GM21825 (cell line): ENCODE measurements at regions not wholly inside any gene's neighbourhood (a gene's known extent, or its start where the extent isn't known, plus 50 kb on each side); places are given as distances from the start of the nearest gene placed in this dataset.
"Not testable (repeated sequence)": the region's sequence is repeated elsewhere in the genome, so short reads cannot be mapped to it uniquely, and the experiment has no call there.

Source experiments
- ATAC-seq: cut with Tn5 transposase; IDR thresholded peaks from one replicate; pipeline ENCODE4 v1.9.1; 2021; ENCODE audit warnings: mild to moderate bottlenecking, moderate library complexity; ENCODE audit not compliant: unreplicated experiment

DNA sequence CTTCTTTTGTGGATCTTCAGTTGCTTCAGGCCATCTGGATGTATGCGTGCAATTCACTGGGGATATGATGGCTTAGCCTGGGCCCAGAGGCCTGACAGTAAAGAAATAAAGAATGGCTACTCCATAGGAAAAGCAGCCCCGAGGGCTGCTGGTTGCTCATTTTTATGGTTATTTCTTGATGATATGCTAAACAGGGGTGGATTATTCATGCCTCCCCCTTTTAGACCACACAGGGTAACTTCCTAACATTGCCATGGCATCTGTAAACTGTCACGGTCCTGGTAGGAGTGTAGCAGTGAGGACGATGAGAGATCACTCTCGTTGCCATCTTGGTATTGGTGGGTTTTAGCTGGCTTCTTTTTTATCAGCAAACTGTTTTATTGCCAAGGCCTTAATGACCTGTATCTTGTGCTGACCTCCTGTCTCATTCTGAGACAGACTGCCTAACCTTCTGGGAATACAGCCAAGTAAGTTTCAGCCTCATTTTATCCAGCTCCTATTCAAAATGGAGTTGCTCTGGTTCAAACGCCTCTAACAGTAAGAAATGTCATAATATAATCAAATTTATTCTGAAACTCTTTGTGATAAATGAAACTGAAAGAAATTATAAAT, 60.5 kb downstream of the DSEL start:
- ATAC-seq: no peak

DNA sequence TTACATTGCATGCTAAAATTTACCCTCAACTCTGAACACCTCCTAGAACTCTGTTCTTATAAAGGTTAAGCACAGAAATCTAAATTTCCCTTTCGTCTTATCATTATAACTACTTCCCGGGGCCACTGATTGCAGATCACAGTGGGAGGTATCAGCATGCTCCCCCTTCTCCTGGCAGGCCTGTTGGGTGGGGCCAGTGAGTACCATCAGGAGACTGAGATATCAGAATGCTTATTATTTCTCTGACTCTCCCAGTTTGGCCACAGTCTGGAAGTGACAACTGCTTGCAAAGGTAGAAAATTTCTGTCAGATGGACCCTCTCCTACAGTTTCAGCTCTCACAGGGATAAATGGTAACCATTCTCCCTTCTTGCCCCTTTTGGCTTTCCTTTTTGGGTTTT, 62.6 kb downstream of the DSEL start:
- no peak for ATAC-seq

DNA sequence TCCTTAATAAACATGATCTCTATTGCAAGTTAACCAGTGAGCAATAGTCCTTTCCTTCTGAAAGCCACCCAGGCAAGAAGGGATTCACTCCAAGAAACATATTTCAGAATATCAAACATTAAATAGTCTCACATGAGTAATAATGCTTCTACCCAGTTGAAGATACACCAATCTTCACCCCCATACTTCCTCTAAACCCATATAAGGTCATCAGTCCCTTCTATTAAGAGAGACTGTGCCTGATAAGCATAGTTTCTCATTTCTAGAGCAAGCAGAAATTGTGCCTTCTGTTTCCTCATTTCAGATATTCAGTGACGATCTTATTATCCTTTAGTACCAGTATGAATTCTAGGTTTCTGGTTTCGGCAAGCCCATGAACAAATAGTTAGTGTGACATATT, 64.6 kb downstream of the DSEL start:
- ATAC-seq: no peak

DNA sequence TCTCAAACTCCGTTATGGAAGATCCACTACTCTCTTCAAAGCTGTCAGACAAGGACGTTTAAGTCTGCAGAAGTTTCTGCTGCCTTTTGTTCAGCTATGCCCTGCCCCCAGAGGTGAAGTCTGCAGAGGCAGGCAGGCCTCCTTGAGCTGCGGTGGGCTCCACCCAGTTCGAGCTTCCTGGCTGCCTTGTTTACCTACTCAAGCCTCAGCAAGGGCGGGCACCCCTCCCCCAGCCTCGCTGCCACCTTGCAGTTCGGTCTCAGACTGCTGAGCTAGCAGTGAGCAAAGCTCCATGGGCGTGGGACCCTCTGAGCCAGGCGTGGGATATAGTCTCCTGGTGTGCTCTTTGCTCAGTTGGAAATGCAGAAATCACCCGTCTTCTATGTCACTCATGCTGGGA, 65.4 kb downstream of the DSEL start:
- ATAC-seq: not testable (repeated sequence)

GRCh38 chr18:67433971-67434370, 82.5 kb downstream of the DSEL start:
- ATAC-seq: no peak

DNA sequence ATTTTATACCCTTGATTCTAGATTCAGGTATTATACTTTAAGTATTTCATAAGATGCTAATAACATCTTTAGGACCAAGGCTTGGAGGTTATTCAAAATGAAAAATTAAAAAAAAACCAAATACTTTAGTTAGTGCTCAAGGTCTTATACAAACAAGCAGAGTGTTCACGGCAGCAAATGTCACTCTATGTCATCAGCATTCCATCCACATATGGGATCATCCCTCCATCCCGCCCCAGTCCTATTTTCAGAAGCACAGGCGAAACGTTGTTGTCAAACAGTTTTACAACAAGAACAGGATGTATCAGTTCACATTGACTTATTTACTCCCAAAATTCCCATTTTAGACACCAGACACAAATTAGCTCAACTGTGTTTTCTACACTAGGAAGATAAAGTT, 83.7 kb downstream of the DSEL start:
- no peak for ATAC-seq

DNA sequence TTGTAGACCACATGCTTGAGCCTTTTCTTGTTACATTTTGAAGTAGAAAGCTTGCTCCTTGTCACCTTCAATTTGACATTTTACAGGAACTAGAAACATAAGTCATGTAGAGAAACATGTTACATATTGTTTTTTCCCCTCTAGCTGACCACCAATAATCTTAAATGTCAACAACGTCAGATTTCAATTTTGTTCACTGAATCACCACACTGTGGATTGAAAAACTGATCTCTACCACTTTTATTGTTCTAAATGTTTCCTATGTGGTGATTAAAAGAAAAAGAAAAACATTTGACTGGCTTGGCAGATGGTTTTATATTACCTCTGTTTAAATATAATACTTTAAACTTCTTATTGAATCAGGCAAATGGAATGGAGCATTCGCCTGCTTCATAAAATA, 87.7 kb downstream of the DSEL start:
- no peak for ATAC-seq

DNA sequence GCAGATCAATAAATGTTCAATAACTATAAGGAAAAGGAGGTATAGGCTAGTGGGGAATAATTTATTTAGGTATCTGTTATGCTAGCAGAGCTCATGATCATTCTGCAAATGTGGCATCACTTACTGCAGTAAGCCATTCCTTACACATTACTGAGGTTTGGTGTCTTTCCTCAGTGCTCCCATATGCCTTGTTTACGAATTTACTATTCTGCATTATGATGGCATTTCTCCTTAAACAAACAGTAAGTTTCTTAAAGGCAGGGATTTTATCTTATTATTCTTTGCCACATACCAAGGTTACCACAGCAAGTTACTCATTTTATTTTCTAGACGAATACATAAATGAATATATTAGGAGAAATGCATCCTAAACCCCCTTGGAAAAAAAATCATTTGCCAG, 88.4 kb downstream of the DSEL start:
- ATAC-seq: no peak

- ATAC-seq: no peak
These were observed 90.0 kb downstream of the DSEL start for GRCh38 chr18:67426486-67426885.

- ATAC-seq: no peak
These were observed 90.8 kb downstream of the DSEL start for GRCh38 chr18:67425672-67426071.

- no peak for ATAC-seq
These were observed 94.9 kb downstream of the DSEL start for GRCh38 chr18:67421651-67422050.

DNA sequence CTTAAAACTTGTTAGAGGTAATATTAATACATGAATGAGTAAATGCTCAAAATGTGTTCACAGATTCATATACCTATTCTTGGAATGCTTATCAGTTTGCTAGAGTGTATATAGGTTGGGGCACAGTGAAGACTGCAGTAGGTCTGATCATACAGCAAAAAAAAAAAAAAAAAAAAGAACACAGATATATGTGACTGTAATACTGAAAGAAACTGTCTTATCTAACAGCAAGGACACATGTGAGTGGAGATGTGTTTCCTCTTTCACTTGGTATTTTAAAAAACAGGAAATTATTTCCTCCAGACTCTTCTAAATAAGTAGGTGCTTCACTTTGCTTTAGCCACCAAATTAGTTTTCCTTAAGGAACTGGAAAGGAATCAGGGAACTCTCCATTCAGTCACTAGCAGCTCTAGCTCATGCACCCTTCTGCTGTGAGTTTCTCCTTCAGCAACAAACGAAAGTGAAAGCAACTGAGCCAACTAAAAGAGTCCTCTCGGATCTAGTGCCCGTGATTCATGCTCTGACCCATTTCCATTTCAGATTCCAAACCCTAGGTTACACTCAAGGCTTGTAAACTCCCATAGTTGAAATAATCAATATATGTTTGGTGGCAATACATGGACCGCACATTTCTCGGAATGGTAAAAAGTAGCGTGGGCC, 98.5 kb downstream of the DSEL start:
- peak; percentile 96 for ATAC-seq

GRCh38 chr18:67411116-67411515, 105.4 kb downstream of the DSEL start:
- no peak for ATAC-seq

GRCh38 chr18:67410075-67411070, 106.1 kb downstream of the DSEL start:
- ATAC-seq: no peak

DNA sequence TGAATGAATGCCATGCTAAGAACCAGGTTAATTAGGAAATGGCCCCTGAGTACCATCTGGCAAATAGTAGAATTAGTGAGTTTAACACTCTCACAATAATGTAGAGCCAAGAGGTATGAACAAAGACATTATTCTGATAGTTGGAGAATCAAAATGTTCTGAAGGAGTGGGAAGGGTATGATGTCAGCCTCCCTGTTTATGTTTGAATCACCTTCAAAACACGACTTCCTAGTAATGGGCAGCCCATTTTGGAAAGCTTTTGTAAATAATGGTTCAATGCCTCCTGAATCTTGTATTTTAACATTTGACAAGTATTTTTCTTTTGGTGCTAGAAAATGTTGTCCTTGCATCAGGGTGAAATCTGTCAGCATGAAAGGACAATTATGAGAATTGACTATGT, 108.3 kb downstream of the DSEL start:
- ATAC-seq: no peak

- no peak for ATAC-seq
These were observed 109.8 kb downstream of the DSEL start for GRCh38 chr18:67406714-67407113.

GRCh38 chr18:67402543-67402942, 114.0 kb downstream of the DSEL start:
- no peak for ATAC-seq

- ATAC-seq: no peak
These were observed 115.9 kb downstream of the DSEL start for GRCh38 chr18:67400502-67401117.

GRCh38 chr18:67386032-67386431, 130.5 kb downstream of the DSEL start:
- no peak for ATAC-seq

DNA sequence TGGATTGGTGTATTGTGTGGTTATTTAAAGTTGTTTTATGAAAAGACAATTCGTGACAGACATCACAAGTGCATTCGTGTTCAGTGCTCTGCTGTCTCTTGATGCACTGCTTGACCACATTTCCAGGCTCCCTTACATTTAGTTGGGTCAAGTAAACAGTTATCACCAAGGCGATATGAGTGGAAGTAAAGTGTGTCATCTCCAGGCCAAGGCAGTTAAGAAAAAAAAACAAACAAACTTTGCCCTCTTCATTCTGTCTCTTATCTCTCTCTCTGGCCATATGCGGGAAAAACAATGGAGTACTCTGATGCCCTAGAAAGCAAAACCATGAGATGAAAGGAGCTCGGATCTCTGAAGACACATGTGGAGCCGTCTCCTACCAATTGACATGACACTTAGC, 131.1 kb downstream of the DSEL start:
- ATAC-seq: no peak

GRCh38 chr18:67384057-67384456, 132.5 kb downstream of the DSEL start:
- not testable (repeated sequence) for ATAC-seq
